H54 (cell line): ENCODE measurements at regions not wholly inside any gene's neighbourhood (a gene's known extent, or its start where the extent isn't known, plus 50 kb on each side); places are given as distances from the start of the nearest gene placed in this dataset.

Experiments
- DNase-seq: peaks from one replicate; pipeline ENCODE4 v3.0.0; 2011; ENCODE audit warnings: low spot score, mixed read lengths; ENCODE audit not compliant: insufficient read length
- FAIRE-seq: peaks from 3 replicates; lab custom pipeline; 2011; peaks lifted over from hg19 to GRCh38; lab: Jason Lieb, UNC
- POLR2A ChIP-seq: IDR thresholded peaks from 2 replicates; pipeline ENCODE4 v1.6.1; 2011; ENCODE audit warnings: low read depth, mild to moderate bottlenecking, low read length

- TF ChIP-seq POLR2A: no peak
- DNase-seq: no peak
- FAIRE-seq: no peak
These were observed 252.6 kb downstream of the RHOU start for GRCh38 chr1:228987736-228988506.

- TF ChIP-seq POLR2A: no peak
- DNase-seq: no peak
- FAIRE-seq: no peak
These were observed 253.4 kb downstream of the RHOU start for GRCh38 chr1:228988664-228989063.

- TF ChIP-seq POLR2A: no peak
- DNase-seq (no peak), FAIRE-seq (no peak)
These were observed 253.9 kb downstream of the RHOU start for GRCh38 chr1:228989176-228989575.

GRCh38 chr1:228989676-228989991 lies 254.4 kb downstream of the RHOU start:
- no peak for FAIRE-seq
- DNase-seq: no peak
- TF ChIP-seq POLR2A: no peak

- no peak for DNase-seq
- no peak for FAIRE-seq
- TF ChIP-seq POLR2A: no peak
These were observed 254.9 kb downstream of the RHOU start for GRCh38 chr1:228989992-228990827.

GRCh38 chr1:228990906-228991569 lies 255.8 kb downstream of the RHOU start:
- no peak for FAIRE-seq
- DNase-seq: no peak
- no peak for TF ChIP-seq POLR2A

- FAIRE-seq (no peak), DNase-seq (no peak)
- no peak for TF ChIP-seq POLR2A
These were observed 256.8 kb downstream of the RHOU start for GRCh38 chr1:228992044-228992443.

DNA sequence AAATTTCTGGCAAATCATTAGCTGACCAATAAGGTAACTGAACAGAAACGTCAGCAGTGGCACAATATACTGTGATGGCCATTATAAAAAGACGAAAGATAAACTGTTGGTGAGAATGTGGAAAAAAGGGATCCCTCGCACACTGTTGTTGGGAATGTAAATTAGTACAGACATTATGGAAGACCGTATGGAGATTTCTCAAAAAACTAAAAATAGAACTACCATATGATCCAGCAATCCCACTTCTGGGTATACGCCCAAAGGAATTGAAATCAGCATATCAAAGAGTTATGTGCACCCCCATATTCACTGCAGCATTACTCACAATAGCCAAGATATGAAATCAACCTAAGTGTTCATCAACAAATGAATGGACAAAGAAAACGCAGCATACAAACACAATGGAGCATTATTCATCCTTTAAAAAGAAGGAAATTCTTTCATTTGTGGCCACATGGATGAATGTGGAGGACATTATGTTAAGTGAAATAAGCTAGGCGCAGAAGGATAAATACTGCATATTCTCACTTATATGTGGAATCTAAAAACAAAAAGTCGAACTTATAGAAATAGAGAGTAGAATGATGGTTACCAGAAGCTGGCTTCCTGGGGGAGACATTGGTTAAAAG lies 257.7 kb downstream of the RHOU start:
- no peak for TF ChIP-seq POLR2A

DNA sequence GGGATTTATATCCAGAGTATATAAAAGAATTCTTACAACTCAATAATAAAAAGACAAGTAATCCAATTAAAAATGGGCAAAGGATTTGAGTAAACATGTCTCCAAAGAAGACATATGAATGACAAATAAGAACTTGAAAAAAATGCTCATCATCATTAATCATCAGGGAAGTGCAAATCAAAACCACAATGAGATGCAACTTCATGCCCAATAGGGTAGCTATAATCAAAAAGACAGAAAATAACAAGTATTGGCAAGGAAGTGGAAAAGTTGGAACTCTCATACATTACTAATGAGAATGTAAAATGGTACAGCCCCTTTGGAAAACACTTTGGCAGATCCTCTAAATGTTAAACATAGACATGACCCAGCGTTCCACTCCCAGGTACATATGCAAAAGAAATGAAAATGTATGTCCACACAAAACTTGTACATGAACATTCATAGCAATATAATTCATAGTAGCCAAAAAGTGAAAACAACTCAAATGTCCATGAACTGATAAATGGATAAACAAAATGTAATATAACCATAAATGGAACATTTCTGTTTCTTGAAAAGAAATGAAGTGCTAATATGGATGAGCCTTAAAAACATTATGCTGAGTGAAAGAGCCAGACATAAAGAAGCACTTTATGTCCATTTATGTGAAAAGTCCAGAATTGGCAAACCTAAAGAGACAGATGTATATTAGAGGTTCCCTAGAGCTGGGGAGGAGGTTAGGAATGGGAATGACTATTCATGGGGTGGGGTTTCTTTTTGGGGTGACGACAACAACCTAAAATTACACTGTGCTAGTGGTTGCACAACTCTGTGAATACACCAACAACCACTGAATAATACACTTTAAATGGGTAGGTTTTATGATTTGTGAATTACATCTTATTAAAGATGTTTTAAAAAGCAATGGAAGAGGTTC lies 259.7 kb downstream of the RHOU start:
- TF ChIP-seq POLR2A: no peak
- no peak for FAIRE-seq
- DNase-seq: no peak

More for the DNA sequence above, 257.7 kb downstream of the RHOU start:
- DNase-seq (no peak), FAIRE-seq (no peak)

DNA sequence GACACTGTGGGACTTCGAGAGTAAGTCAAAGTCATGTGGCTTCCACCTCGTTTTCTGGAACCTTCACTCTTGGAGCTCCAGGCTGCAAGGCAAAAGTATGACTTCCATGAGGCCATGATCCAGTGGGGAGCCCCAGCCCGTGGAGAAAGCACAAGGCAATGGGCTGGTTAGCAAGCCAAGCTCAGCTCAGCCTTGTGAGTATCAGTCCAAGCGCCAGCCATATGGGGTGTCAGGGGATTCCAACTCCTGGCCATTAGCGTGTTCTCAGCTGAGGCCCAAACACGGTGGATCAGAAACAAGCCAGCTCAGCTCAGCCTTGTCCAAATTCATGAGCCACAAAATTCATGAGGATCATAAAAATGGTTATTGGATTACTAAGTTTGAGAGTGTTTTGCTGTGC lies 261.0 kb downstream of the RHOU start:
- no peak for DNase-seq
- no peak for TF ChIP-seq POLR2A
- FAIRE-seq: no peak

DNA sequence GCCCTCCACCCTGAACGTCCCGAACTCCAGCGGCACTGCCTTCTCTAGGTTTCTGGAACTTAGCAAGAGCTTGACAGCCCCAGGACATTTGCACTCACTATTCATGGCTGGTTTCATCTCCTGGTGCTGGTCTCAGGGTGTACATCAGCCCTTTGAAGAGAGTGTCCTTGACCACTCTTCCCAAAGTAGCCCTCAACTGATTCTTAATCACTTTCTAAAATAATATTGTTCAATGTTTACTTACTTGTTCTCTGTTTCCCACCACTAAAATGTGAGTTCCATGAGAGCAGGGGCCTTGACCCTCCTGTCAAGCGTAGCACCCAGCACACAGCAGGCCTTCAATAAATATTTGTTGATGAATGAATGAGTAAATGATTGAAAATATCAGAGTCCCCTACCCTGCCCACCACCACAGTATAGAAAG lies 262.5 kb downstream of the RHOU start:
- TF ChIP-seq POLR2A: no peak
- FAIRE-seq: no peak
- DNase-seq: no peak

- DNase-seq (no peak), FAIRE-seq (no peak)
- TF ChIP-seq POLR2A: no peak
These were observed 262.9 kb downstream of the RHOU start for GRCh38 chr1:228998179-228998578.
